Naive thymus-derived CD4-positive, alpha-beta T cell (primary cell): ENCODE measurements at regions not wholly inside any gene's neighbourhood (a gene's known extent, or its start where the extent isn't known, plus 50 kb on each side); places are given as distances from the start of the nearest gene placed in this dataset.

ENCODE experiments used
- ATAC-seq: fragments of 150-1000 bp; cut with Tn5 transposase; 2 replicates; pipeline ENCODE4 v1.10.0; 2021; ENCODE audit warnings: mild to moderate bottlenecking, moderate library complexity
- CTCF ChIA-PET: fragments of 350-600 bp; sonication (Branson Sonifier 250); formaldehyde crosslinking; loops from one replicate; lab custom pipeline; 2021; ENCODE audit warnings: antibody characterized with exemption; lab: Charles Lee
- POLR2A ChIA-PET: fragments of 350-600 bp; sonication (Branson Sonifier 250); formaldehyde crosslinking; loops from one replicate; lab custom pipeline; 2021; ENCODE audit warnings: antibody characterized with exemption, inconsistent platforms; lab: Charles Lee
- DNase-seq, 9 donors: peaks; one replicate each; pipeline versions ENCODE4 v3.0.0 to v3.0.0-alpha.2; 2020 to 2022; ENCODE audit warnings: mixed read lengths in 1 of 9
- H3K27ac ChIP-seq: one replicate; pipeline ENCODE4 v1.7.0; 2013; ENCODE audit warnings: mild to moderate bottlenecking, low read depth, low read length, moderate library complexity
- H3K27me3 ChIP-seq, 2 donors: one replicate each; pipeline ENCODE4 v1.7.0; 2013; ENCODE audit warnings: low read length in 2 of 2, mild to moderate bottlenecking in 2 of 2, moderate library complexity in 2 of 2; ENCODE audit not compliant: control insufficient read depth in 2 of 2, insufficient read depth in 2 of 2
- H3K36me3 ChIP-seq, 3 experiments: 1 replicate in 2 of 3; 2 replicates in 1 of 3; pipeline ENCODE4 v1.7.0; 2013; ENCODE audit warnings: low read length in 3 of 3, mild to moderate bottlenecking in 3 of 3, moderate library complexity in 1 of 3; ENCODE audit not compliant: insufficient read depth in 3 of 3, control insufficient read depth in 2 of 3
- H3K4me1 ChIP-seq, 2 donors: one replicate each; pipeline ENCODE4 v1.7.0; 2013; ENCODE audit warnings: low read length in 2 of 2, mild to moderate bottlenecking in 2 of 2, moderate library complexity in 1 of 2; ENCODE audit not compliant: control insufficient read depth in 2 of 2, insufficient read depth in 2 of 2
- H3K4me3 ChIP-seq: 2 replicates; pipeline ENCODE4 v1.7.0; 2013; ENCODE audit warnings: mild to moderate bottlenecking, low read length
- H3K9me3 ChIP-seq, 3 experiments: 1 replicate in 2 of 3; 2 replicates in 1 of 3; pipeline ENCODE4 v1.7.0; 2013; ENCODE audit warnings: low read length in 3 of 3; ENCODE audit not compliant: control insufficient read depth in 2 of 3
- H3K27ac Mint-ChIP-seq, 9 donors: one replicate each; pipeline ENCODE4 v1.8.0; 2020 to 2022; ENCODE audit warnings: mixed read lengths in 9 of 9, mild to moderate bottlenecking in 8 of 9, moderate library complexity in 5 of 9, inconsistent platforms in 2 of 9
- H3K27me3 Mint-ChIP-seq, 5 donors: one replicate each; pipeline ENCODE4 v1.8.0; 2021 to 2022; ENCODE audit warnings: mixed read lengths in 5 of 5, mild to moderate bottlenecking in 1 of 5
- H3K36me3 Mint-ChIP-seq, 5 donors: one replicate each; pipeline ENCODE4 v1.8.0; 2020 to 2022; ENCODE audit warnings: mixed read lengths in 5 of 5, mild to moderate bottlenecking in 3 of 5, inconsistent platforms in 1 of 5
- H3K4me1 Mint-ChIP-seq, 7 donors: one replicate each; pipeline ENCODE4 v1.8.0; 2020 to 2022; ENCODE audit warnings: mixed read lengths in 7 of 7, mild to moderate bottlenecking in 3 of 7, inconsistent platforms in 1 of 7
- H3K4me3 Mint-ChIP-seq, 10 donors: one replicate each; pipeline ENCODE4 v1.8.0; 2020 to 2022; ENCODE audit warnings: mild to moderate bottlenecking in 10 of 10, mixed read lengths in 10 of 10, moderate library complexity in 6 of 10, inconsistent platforms in 2 of 10
- H3K9me3 Mint-ChIP-seq, 11 donors: one replicate each; pipeline ENCODE4 v1.8.0; 2020 to 2022; ENCODE audit warnings: mixed read lengths in 11 of 11, mild to moderate bottlenecking in 4 of 11, inconsistent platforms in 1 of 11, moderate library complexity in 1 of 11
- intact Hi-C, 2 donors: fragments of 100-400 bp; cut with micrococcal nuclease; formaldehyde crosslinking; loops; one replicate each; pipeline ENCODE4 v1.15.1; 2023

DNA sequence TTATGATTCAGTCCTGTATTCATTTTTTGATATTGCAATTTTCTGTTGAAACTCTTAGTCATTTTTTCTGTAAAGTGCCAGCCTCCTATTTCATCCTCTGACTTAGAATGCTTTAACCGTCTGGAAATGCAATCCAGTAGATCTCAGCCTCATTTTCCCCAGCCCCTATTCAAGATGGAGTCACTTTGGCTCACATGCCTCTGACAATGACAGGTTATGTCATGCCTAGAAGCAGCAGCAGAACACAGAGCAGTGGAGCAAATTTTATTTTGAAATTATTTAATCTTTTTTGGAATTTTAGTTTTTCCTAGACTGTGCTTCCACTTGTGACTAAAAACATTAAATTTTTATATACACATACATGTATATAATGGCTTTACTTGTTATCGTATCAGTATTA lies 1053.2 kb downstream of the TAF11L14 start:
- ChIA-PET POLR2A (no interaction called here), CTCF (no interaction called here)
- Mint-ChIP-seq H3K9me3 (peaks cover 0 to 26% (median 9%) of the 10 kb centered on the region in 11 donors), H3K4me3 (no peak overlapping the region), H3K36me3 (no peaks in the 10 kb centered on the region), H3K27ac (no peak overlapping the region), H3K4me1 (no peaks in the 10 kb centered on the region), H3K27me3 (no peaks in the 10 kb centered on the region)
- H3K4me1 ChIP-seq = no peaks in the 10 kb centered on the region
- H3K27ac ChIP-seq = no peak overlapping the region
- no peaks in the 10 kb centered on the region for H3K36me3 ChIP-seq
- no peak for DNase-seq
- no peaks in the 10 kb centered on the region for H3K9me3 ChIP-seq
- H3K27me3 ChIP-seq = no peaks in the 10 kb centered on the region
- no peak overlapping the region for H3K4me3 ChIP-seq
- ATAC-seq = no peak
- intact Hi-C loops = no loop called here

DNA sequence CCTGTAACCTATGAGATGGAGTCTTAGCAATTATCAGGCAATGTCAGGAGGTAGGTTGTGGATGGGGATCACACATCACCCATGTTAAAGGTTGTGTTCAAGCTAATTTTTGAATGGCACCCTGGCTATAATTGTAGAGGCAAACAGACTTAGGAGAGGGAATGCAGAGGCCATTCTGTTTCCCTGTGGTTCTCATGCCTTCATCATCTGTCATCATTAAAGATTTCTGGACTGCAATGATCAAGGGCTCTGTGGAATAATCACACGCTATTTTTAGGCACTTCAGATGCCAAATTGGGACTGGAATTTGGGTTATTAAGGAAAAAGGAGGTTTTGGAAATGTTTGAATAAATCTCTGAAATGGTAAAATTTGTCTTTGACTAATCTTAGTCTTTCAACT lies 1065.4 kb downstream of the TAF11L14 start:
- ATAC-seq (no peak), DNase-seq (no peak)
- Histone ChIP-seq H3K27me3 (no peaks in the 10 kb centered on the region), H3K27ac (no peak overlapping the region), H3K9me3 (no peaks in the 10 kb centered on the region), H3K4me1 (peaks cover 0 to 6% of the 10 kb centered on the region in 2 donors), H3K36me3 (no peaks in the 10 kb centered on the region), H3K4me3 (no peak overlapping the region)
- Mint-ChIP-seq H3K36me3 (no peaks in the 10 kb centered on the region), H3K27me3 (no peaks in the 10 kb centered on the region), H3K4me3 (no peak overlapping the region), H3K4me1 (peaks cover 7 to 21% (median 13%) of the 10 kb centered on the region in 7 donors), H3K9me3 (no peaks in the 10 kb centered on the region), H3K27ac (no peak overlapping the region)
- ChIA-PET POLR2A (no interaction called here), CTCF (no interaction called here)
- intact Hi-C loops = loop anchor here in 1 of 2 donors (5.0 kb wide), 1 partner anchor 307 kb away; no protein-coding TSS in a partner anchor

DNA sequence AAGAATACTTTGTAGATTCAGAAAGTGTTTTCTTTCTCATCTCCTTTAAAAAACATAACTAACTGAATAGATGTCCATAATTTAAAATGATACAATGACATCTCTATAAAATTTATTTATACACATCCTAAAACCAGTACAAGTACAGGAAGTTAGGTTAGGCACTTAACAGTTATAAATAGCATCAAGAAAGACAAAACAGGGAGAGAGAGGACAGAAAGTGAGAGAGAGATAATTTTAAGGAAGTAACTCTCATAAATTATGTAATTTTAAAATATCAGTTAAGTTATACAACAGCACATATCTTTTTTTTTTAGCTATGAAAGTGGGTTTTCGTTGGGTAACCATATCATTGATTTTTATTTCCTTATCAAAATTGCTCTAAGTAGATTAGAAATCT lies 1068.6 kb downstream of the TAF11L14 start:
- Mint-ChIP-seq H3K4me1 (peaks cover 5 to 18% (median 12%) of the 10 kb centered on the region in 7 donors), H3K27ac (no peak overlapping the region), H3K9me3 (no peaks in the 10 kb centered on the region), H3K27me3 (no peaks in the 10 kb centered on the region), H3K36me3 (peaks cover 0 to under 1% (median 0%) of the 10 kb centered on the region in 5 donors), H3K4me3 (no peak overlapping the region)
- DNase-seq (no peak), ATAC-seq (no peak)
- CTCF ChIA-PET = no interaction called here
- Histone ChIP-seq H3K9me3 (no peaks in the 10 kb centered on the region), H3K4me1 (peaks cover 0 to 2% of the 10 kb centered on the region in 2 donors), H3K4me3 (no peak overlapping the region), H3K27me3 (no peaks in the 10 kb centered on the region), H3K27ac (no peak overlapping the region), H3K36me3 (no peaks in the 10 kb centered on the region)
- POLR2A ChIA-PET = no interaction called here
- intact Hi-C loops = no loop called here

DNA sequence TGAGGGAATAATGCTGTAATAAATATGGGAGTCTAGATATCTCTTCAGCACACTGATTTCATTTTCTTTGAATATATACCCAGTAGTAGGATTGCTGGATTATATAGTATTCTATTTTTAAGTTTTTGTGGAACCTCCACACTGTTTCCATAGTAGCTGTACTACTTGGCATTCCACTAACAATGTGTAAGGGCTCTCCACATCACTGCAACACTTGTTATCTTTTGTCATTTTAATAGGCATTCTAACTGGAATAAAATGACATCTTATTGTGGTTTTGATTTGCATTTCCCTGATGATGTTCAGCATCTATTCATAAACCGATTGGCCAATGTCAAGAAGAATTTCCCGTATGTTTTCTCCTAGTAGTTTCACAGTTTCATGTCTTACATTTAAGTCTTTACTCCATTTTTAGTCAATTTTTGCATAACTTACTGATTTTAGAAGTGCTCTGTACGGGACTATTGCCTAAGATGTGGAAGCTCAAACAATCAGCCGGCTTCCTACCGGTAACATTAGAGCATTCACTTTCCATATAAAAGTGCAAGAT lies 1078.8 kb downstream of the TAF11L14 start:
- peaks cover 0 to 5% (median 0%) of the 10 kb centered on the region in 11 donors for H3K9me3 Mint-ChIP-seq
- ATAC-seq = no peak
- DNase-seq = no peak
- peaks cover 0 to 6% (median 0%) of the 10 kb centered on the region in 7 donors for H3K4me1 Mint-ChIP-seq
- Histone ChIP-seq H3K4me3 (no peak overlapping the region), H3K27ac (no peak overlapping the region), H3K9me3 (no peaks in the 10 kb centered on the region), H3K4me1 (no peaks in the 10 kb centered on the region), H3K36me3 (no peaks in the 10 kb centered on the region), H3K27me3 (no peaks in the 10 kb centered on the region)
- ChIA-PET POLR2A (no interaction called here), CTCF (no interaction called here)
- no peak overlapping the region for H3K4me3 Mint-ChIP-seq
- no peak overlapping the region for H3K27ac Mint-ChIP-seq
- H3K27me3 Mint-ChIP-seq = no peaks in the 10 kb centered on the region
- H3K36me3 Mint-ChIP-seq = peaks cover 0 to 8% (median 4%) of the 10 kb centered on the region in 5 donors
- intact Hi-C loops = no loop called here

DNA sequence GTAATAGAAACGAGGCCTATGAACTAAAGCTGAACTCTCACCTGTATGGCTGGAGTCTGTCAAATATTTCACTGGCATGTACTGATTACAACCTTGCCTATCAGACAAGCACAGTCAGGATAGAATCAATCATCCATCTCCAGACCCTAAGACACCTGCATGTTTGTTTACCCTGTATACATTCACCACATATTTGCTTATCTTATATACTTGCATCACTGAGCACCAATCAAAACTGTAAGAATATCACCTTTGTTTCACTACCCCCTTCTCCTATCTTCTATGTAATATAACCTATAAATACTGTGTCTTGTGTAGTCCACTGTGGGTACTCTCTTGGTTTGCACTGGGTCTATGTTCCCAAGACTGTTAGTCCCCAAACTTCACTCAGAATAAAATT lies 1085.7 kb downstream of the TAF11L14 start:
- DNase-seq (no peak), ATAC-seq (no peak)
- ChIA-PET CTCF (no interaction called here), POLR2A (no interaction called here)
- Histone ChIP-seq H3K27me3 (no peaks in the 10 kb centered on the region), H3K9me3 (no peaks in the 10 kb centered on the region), H3K4me1 (no peaks in the 10 kb centered on the region), H3K4me3 (no peak overlapping the region), H3K36me3 (no peaks in the 10 kb centered on the region), H3K27ac (no peak overlapping the region)
- Mint-ChIP-seq H3K9me3 (peaks cover 0 to 5% (median 0%) of the 10 kb centered on the region in 11 donors), H3K27me3 (no peaks in the 10 kb centered on the region), H3K4me1 (peaks cover 3 to 21% (median 5%) of the 10 kb centered on the region in 7 donors), H3K36me3 (peaks cover 0 to 14% (median 4%) of the 10 kb centered on the region in 5 donors), H3K4me3 (no peak overlapping the region), H3K27ac (no peak overlapping the region)
- intact Hi-C loops = no loop called here

DNA sequence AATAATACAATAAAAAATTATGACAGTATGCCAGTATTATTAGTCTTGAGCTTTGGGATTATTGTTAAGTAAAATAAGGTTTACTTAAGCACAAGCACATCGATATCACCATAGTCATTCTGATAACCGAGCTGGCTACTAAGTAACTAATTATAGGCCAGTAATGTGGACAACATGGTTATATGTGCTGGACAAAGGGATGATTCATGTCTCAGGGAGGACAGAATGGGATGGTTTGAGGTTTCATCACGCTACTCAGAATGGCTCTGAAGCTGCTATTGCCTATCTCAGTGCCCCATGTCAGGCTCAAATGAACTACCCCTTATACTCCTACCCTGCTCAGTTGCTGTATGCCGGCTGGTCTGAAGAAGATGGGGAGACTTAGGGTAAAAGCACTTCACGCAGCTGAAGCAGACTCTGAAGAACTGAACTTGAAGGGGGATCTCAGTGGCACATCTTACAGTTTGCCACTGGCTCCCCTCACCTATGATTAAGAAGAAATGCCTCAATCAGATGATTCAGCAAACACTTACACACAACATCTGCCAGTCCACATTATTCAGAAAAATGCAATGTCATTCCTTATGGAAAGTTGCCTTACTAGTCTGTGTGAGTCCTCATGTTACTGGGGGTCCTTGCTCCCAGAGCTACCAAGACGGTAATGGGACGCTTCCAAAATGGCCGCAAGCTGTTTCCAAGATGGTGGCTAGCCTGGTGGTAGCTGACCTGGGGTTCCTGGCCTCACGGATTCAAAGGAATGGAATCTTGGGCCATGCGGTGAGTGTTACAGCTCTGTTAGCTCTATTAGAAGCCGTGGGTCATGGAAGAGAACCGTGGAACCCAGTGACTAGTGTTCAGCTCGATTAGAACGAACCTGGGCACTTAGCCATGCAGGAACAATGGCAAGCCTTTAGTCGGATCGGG lies 1098.6 kb downstream of the TAF11L14 start:
- peaks cover 0 to 5% (median 0%) of the 10 kb centered on the region in 3 experiments for H3K36me3 ChIP-seq
- CTCF ChIA-PET = no interaction called here
- H3K27me3 Mint-ChIP-seq = no peaks in the 10 kb centered on the region
- H3K27ac Mint-ChIP-seq = no peak overlapping the region
- H3K9me3 Mint-ChIP-seq = peaks cover 0 to 4% (median 0%) of the 10 kb centered on the region in 11 donors
- H3K9me3 ChIP-seq = no peaks in the 10 kb centered on the region
- H3K4me3 ChIP-seq = no peak overlapping the region
- ATAC-seq = no peak
- POLR2A ChIA-PET = no interaction called here
- no peak overlapping the region for H3K27ac ChIP-seq
- no peak for DNase-seq
- peaks cover 6 to 31% (median 25%) of the 10 kb centered on the region in 7 donors for H3K4me1 Mint-ChIP-seq
- no peaks in the 10 kb centered on the region for H3K4me1 ChIP-seq
- H3K36me3 Mint-ChIP-seq = peaks cover 5 to 44% (median 29%) of the 10 kb centered on the region in 5 donors
- H3K27me3 ChIP-seq = no peaks in the 10 kb centered on the region
- intact Hi-C loops = no loop called here
- H3K4me3 Mint-ChIP-seq = no peak overlapping the region
